OCI-LY7 (cell line): ENCODE measurements at regions not wholly inside any gene's neighbourhood (a gene's known extent, or its start where the extent isn't known, plus 50 kb on each side); places are given as distances from the start of the nearest gene placed in this dataset.

Source experiments
- BruUV-seq: library from RNA; stranded (reverse); fragments of 400-500 nt; replicated peaks from 2 replicates; lab custom pipeline; 2021; lab: Mats Ljungman, UMichigan
- CTCF ChIA-PET: fragments of 300-600 bp; sonication (Branson Sonifier 250); formaldehyde crosslinking; loops from one replicate; lab custom pipeline; 2022; ENCODE audit warnings: antibody characterized with exemption; ENCODE audit not compliant: unreplicated experiment; lab: Charles Lee
- POLR2A ChIA-PET: fragments of 300-600 bp; sonication (Branson Sonifier 250); formaldehyde crosslinking; loops from one replicate; lab custom pipeline; 2022; ENCODE audit warnings: antibody characterized with exemption; lab: Charles Lee
- DNase-seq: peaks from one replicate; pipeline ENCODE4 v3.0.0-alpha.2; 2015; ENCODE audit warnings: low spot score
- H2AFZ ChIP-seq: fragments of 200-600 bp; sonication (generic), shearing (Covaris generic); 2 replicates; pipeline ENCODE4 v1.6.1; 2014; ENCODE audit warnings: mild to moderate bottlenecking, antibody characterized with exemption, low read length, moderate library complexity
- H3K27ac ChIP-seq: fragments of 200-600 bp; sonication (generic); 2 replicates; pipeline ENCODE4 v1.5.1; 2014; ENCODE audit warnings: mixed run types, low read depth, mild to moderate bottlenecking, moderate library complexity, low read length, inconsistent platforms; ENCODE audit not compliant: poor library complexity, severe bottlenecking
- H3K36me3 ChIP-seq: fragments of 200-600 bp; sonication (generic); 2 replicates; pipeline ENCODE4 v1.6.1; 2014; ENCODE audit warnings: mild to moderate bottlenecking, antibody characterized with exemption, low read length, moderate library complexity, mixed read lengths; ENCODE audit not compliant: insufficient read depth
- H3K4me1 ChIP-seq: fragments of 200-600 bp; sonication (generic); 2 replicates; pipeline ENCODE4 v1.5.1; 2014; ENCODE audit warnings: mild to moderate bottlenecking, low read length; ENCODE audit not compliant: insufficient read depth, poor library complexity, severe bottlenecking
- H3K4me2 ChIP-seq: fragments of 200-600 bp; sonication (generic); 2 replicates; pipeline ENCODE4 v1.6.1; 2014; ENCODE audit warnings: mild to moderate bottlenecking, low read length
- H3K4me3 ChIP-seq: fragments of 200-600 bp; sonication (generic); 2 replicates; pipeline ENCODE4 v1.5.1; 2014; ENCODE audit warnings: mild to moderate bottlenecking, low read depth, low read length; ENCODE audit not compliant: poor library complexity, severe bottlenecking
- H3K79me2 ChIP-seq: fragments of 200-600 bp; sonication (generic); 2 replicates; pipeline ENCODE4 v1.6.1; 2016; ENCODE audit warnings: low read depth, mild to moderate bottlenecking, low read length, moderate library complexity, mixed read lengths; ENCODE audit not compliant: insufficient read depth
- H3K9me2 ChIP-seq: fragments of 200-600 bp; sonication (generic); 2 replicates; pipeline ENCODE4 v1.6.1; 2016; ENCODE audit warnings: mild to moderate bottlenecking, low read length, mixed read lengths; ENCODE audit not compliant: insufficient read depth
- H3K9me3 ChIP-seq: fragments of 200-600 bp; sonication (generic); 2 replicates; pipeline ENCODE4 v1.6.1; 2014; ENCODE audit warnings: mild to moderate bottlenecking, mixed run types, low read length, mixed read lengths
- H4K20me1 ChIP-seq: fragments of 200-600 bp; sonication (generic); 2 replicates; pipeline ENCODE4 v1.6.1; 2014; ENCODE audit warnings: mild to moderate bottlenecking, antibody characterized with exemption, low read length, moderate library complexity, mixed read lengths; ENCODE audit not compliant: insufficient read depth
- CTCF ChIP-seq: fragments of 200-600 bp; sonication (generic); conservative IDR thresholded peaks from 2 replicates; pipeline ENCODE4 v1.5.1; 2014; ENCODE audit warnings: mild to moderate bottlenecking, antibody characterized with exemption, low read length, moderate library complexity, mixed read lengths
- EZH2phosphoT487 ChIP-seq: fragments of 200-600 bp; sonication (generic); IDR thresholded peaks from 2 replicates; pipeline ENCODE4 v1.6.1; 2018; ENCODE audit warnings: low read depth, borderline replicate concordance, mild to moderate bottlenecking, mixed run types, antibody characterized with exemption, low read length, moderate library complexity, mixed read lengths
- intact Hi-C: fragments of 100-400 bp; cut with micrococcal nuclease; formaldehyde crosslinking; loops from one replicate; pipeline ENCODE4 v1.10.0; 2022; ENCODE audit not compliant: unreplicated experiment

GRCh38 chr22:34917239-34917638 is 148.7 kb upstream of the ISX start:
- no peak overlapping the region for H3K4me3 ChIP-seq
- TF ChIP-seq CTCF, result no peak
- TF ChIP-seq EZH2phosphoT487, result no peak
- no peaks in the 10 kb centered on the region for H3K9me3 ChIP-seq
- no peak overlapping the region for H3K4me2 ChIP-seq
- H4K20me1 ChIP-seq, result no peaks in the 10 kb centered on the region
- H3K27ac ChIP-seq, result no peak overlapping the region
- ChIA-PET CTCF (no interaction called here), POLR2A (interaction anchor here (0.7 kb wide), 1 partner anchor 57 kb away, joined by 4 read pairs; no protein-coding TSS in a partner anchor)
- H3K9me2 ChIP-seq, result no peaks in the 10 kb centered on the region
- H3K4me1 ChIP-seq, result no peaks in the 10 kb centered on the region
- BruUV-seq, result no TSS peak
- H2AFZ ChIP-seq, result no peak overlapping the region
- no peaks in the 10 kb centered on the region for H3K79me2 ChIP-seq
- no peak for DNase-seq
- H3K36me3 ChIP-seq, result no peaks in the 10 kb centered on the region
- intact Hi-C loops, result no loop called here

DNA sequence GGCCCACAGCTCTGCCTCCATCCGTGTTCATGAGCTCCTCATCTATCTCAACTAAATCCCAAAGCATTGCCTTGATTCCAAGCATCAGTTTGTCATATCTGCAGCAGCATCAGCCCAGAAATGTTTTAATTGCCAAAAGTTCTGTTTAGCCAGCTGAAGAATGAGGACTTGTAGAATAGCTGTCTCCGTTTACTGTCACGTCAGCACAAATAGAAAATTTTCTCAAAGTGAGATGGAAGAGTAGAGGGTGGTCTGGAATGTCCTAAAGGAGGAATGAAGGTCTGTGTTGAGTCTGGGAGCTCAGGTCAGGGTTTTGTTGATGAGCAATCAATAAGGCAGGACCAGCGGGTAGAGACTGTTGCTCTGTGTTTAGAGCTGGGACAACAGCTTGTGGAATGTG is 134.9 kb upstream of the ISX start:
- H3K4me2 ChIP-seq, result no peak overlapping the region
- H3K4me1 ChIP-seq, result no peaks in the 10 kb centered on the region
- H3K9me2 ChIP-seq, result no peaks in the 10 kb centered on the region
- no TSS peak for BruUV-seq
- H2AFZ ChIP-seq, result no peak overlapping the region
- intact Hi-C loops, result no loop called here
- no peak for TF ChIP-seq EZH2phosphoT487
- TF ChIP-seq CTCF, result no peak
- no peaks in the 10 kb centered on the region for H3K79me2 ChIP-seq
- no peak overlapping the region for H3K27ac ChIP-seq
- no peak overlapping the region for H3K4me3 ChIP-seq
- no peaks in the 10 kb centered on the region for H3K36me3 ChIP-seq
- ChIA-PET CTCF (no interaction called here), POLR2A (interaction anchor here (0.6 kb wide), 1 partner anchor 201 kb away, joined by 3 read pairs; no protein-coding TSS in a partner anchor)
- no peaks in the 10 kb centered on the region for H4K20me1 ChIP-seq
- no peak for DNase-seq
- no peaks in the 10 kb centered on the region for H3K9me3 ChIP-seq

GRCh38 chr22:34934261-34934660 is 131.7 kb upstream of the ISX start:
- H3K9me2 ChIP-seq, result no peaks in the 10 kb centered on the region
- DNase-seq, result no peak
- CTCF ChIA-PET, result no interaction called here
- no peaks in the 10 kb centered on the region for H3K36me3 ChIP-seq
- H3K4me1 ChIP-seq, result no peaks in the 10 kb centered on the region
- H2AFZ ChIP-seq, result no peak overlapping the region
- POLR2A ChIA-PET, result interaction anchor here (0.7 kb wide), 1 partner anchor 231 kb away, joined by 3 read pairs; no protein-coding TSS in a partner anchor
- no peak for TF ChIP-seq CTCF
- no peak for TF ChIP-seq EZH2phosphoT487
- H3K27ac ChIP-seq, result no peak overlapping the region
- BruUV-seq, result no TSS peak
- H3K4me3 ChIP-seq, result no peak overlapping the region
- H3K79me2 ChIP-seq, result no peaks in the 10 kb centered on the region
- H3K4me2 ChIP-seq, result no peak overlapping the region
- intact Hi-C loops, result no loop called here
- H3K9me3 ChIP-seq, result peaks cover 5% of the 10 kb centered on the region; the same call in 1 of the 2 replicates
- H4K20me1 ChIP-seq, result no peaks in the 10 kb centered on the region
